NCI-H1417 (cell line): ENCODE measurements at regions not wholly inside any gene's neighbourhood (a gene's known extent, or its start where the extent isn't known, plus 50 kb on each side); places are given as distances from the start of the nearest gene placed in this dataset.
A peak's percentile ranks its signal among the peaks of the same experiment; 100 is the strongest.
"Not testable (repeated sequence)": the region's sequence is repeated elsewhere in the genome, so short reads cannot be mapped to it uniquely, and the experiment has no call there.

Experiments used
- DNase-seq, 3 experiments: peaks; one replicate each; lab custom pipeline; 2025; lab: John Stamatoyannopoulos, UW

DNA sequence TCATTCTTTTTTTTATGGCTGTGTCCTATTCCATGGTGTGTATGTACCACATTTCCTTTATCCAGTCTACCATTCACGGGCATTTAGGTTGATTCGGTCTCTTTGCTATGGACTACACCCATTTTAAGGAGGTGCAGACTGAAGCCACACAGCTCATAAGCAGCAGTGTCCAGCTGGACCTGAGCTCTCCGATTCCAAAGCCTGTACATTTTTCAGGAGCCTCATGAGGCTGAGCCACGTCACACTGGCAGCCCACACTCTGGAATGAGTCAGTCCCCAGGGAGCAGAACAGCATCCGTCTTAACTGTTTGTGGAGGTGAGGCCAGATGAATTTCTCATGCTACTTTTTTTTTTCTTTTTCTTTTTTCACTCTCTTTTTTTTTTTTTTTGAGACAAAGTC is 116.1 kb downstream of the C16orf95 start:
- DNase-seq = no peak

DNA sequence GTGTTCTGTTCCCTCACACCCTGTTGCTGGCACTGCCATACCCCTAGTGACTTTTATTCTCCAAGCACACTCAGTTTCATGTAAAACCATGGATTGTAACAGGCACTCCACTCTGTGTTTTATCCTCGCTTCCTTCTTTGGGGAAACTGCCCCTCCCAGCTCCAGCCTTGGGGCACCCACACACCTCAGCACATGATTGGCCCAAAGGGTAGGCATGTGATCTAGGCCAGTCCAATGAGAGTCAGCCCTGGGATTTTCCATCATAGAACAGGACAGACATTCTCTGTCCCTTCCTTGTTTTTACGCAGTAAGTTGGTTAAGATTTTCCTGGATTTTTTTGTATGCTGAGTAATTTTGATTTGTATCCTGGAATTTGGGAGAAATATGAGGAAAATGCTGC is 115.4 kb downstream of the C16orf95 start:
- no peak for DNase-seq

DNA sequence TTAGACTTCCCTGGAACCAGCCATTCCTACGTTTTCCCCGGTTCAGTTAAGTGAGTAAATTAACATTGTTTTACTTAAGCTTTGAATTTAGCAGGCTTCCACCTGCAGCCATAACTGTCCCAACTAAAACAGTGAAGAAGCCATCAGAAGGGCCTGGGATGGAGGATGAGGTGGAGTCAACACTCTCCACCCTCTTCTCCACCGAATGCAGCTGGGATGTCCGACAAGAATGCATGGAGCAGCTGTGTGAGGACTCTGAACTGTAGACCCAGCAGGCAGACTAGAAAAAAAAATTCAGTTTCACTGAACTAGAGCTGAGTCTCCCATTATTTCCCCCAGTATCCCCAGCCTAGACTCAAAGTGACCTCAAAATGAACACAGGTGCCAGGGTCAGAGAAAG is 114.8 kb downstream of the C16orf95 start:
- no peak for DNase-seq

DNA sequence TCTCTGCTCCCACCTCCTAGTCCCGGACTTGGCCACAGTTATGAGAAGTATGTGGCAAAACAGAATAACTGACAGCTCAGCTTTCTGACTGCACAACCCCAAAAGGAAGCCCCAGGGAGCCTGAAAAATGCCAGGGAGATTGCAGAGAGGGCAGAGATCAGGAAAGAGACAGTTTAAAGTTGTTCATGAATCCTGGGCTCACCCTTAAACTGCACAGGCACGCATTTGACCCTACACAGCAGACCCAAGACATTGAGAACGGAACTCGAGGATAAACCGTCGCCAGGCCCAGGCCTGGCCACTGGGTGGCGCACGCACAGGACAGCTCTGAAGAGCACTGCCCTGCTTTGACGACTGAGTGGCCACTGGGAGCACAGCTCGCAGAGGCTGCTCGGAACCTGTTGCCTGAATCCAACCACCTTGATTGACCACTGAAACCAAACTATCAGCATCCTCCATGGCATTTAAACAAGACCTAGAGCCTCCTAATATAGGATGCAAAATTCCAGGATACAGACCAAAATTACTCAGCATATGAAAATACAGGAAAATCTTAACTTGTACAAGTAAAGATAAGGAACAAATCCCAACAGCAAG is 114.0 kb downstream of the C16orf95 start:
- peak; percentile 5 to 40 (median 10) for DNase-seq

DNA sequence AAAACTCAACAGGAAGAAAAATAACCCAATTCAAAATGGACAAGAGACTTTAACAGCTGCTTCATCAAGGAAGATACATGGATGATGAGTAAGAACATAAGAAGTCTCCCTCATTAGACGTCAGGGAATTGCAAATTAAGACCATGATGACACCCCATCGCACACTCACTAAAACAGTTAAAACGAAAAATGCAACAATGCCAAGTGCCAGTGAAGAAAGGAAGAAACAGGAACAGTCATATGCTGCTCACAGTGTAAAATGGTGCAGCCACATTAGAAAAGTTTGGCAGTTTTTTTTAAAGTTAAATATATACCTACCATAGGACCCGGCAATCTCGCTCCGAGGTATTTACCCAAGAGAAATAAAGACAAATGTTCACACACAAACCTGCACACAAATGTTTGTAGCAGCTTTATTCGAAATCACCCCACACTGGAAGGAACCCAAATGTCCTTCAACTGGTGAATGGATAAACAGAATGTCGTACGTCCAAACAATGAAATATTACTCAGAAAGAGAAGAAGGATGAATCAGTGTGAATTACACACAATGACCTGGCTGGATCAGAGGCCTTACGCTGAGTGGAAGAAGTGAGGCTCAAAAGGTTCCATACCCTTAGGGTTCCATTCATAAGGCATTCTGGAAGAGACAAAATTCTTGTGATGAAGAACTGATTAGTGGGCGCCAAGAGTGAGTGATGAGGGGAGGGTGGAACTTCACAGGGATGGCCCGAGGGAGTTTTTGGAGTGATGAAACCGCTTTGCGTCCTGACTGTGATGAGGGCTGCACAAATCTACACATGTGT is 110.3 kb downstream of the C16orf95 start:
- DNase-seq = no peak

DNA sequence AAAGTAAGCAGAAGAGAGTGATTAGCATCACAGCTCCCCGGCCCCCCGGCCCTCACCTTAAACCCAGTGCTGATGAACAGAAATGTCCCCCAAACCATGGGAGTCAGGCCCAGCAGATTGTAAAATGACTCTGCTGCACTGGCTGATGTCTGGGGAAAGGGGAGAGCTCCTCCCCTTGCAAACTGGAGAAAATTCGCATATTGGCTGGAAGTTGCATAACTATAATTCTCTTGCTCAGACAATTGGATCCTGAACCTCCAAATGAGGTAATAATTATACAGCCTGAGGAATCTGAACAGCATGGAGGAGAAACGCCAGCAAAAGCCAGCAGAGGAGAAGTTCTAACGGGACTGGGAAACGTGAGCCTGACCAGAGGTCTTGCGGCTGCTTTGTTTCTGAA is 109.7 kb downstream of the C16orf95 start:
- no peak for DNase-seq

DNA sequence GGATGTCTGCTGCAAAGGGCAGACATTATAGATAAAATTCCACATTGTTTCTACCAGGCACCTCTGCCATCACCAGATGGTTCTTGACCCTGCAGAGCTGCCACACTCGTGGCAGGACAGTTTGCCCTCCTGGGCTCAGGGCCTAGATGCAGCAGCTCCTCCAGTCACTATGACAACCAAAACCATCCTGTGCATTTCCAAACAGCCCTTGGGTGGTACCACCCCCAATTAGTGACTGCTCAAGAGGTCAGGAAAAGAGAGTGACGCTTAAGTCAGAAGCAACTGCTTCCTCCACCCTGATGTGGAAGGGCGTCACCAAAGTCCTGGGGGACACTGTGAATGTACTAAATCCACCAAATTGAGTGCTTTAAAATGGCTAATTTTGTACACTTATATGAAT is 109.2 kb downstream of the C16orf95 start:
- peak in 1 of 3 experiments; percentile 32 for DNase-seq

DNA sequence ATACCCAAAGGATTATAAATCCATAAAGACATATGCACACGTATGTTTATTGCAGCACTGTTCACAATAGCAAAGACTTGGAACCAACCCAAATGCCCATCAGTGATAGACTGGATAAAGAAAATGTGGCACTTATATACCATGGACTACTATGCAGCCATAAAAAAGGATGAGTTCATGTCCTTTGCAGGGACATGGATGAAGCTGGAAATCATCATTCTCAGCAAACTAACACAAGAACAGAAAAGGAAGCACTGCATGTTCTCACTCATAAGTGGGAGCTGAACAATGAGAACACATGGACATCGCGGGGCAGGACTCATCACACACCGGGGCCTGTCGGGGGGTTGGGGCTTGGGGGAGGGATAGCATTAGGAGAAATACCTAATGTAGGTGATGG is 108.2 kb downstream of the C16orf95 start:
- DNase-seq = not testable (repeated sequence)

DNA sequence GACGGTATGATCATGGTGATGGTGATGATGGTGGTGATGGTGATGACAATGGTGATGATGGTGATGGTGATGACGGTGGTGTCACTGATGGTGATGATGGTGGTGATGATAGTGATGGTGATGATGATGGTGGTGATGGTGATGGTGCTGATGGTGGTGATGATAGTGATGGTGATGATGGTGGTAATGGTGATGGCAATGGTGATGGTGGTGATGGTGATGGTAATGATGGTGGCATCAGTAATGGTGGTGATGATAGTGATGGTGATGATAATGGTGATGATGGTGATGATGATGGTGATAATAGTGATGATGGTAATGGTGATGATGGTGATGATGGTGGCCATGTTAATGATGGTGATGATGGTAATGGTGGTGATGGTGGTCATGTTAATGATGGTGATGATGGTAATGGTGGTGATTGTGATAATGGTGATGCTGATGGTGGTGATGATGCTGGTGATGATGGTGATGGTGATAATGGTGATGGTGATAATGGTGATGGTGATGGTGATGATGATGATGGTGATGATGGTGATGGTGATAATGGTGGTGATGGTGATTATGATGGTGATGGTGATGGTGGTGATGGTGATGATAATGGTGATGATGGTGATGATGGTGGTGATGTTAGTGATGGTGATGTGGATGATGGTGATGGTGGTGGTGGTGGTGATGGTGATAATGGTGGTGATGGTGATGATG is 107.2 kb downstream of the C16orf95 start:
- DNase-seq = no peak

DNA sequence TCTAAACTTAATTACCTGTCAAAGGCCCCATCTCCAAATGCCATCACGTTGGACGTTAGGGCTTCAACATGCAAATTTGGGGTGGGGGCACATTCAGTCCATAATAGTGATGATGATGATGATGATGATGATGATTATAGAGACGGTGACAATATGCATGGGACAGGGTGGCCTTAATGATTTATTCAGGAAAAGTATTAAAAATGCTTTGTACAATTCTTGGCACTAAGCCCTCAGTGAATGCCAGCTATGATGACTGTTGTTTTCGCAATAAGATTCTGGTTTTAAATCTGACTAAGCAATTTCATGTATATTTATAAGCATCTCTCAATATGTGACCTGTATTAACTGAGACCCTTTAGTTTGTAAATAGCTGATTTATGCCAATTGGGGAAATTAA is 106.3 kb downstream of the C16orf95 start:
- no peak for DNase-seq

DNA sequence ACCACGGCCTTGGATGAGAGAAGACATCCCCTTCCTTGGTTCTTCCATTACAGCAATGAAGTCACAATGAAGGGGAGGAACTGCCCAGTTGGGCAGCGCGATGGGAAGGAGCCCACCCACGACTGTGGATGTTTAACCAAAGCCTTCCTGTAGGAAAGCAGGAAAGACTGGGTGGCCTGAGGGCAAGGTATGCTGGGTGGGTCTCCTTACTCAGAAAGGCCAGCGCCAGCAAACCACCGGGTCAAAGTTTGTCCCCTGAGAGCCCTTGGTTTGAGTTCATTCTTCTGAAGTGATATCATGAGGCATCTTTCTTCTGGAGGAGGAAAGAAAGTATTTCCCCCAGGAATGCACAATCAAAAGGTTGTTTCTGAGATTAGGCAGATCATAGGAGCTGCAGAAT is 105.2 kb downstream of the C16orf95 start:
- DNase-seq = no peak

DNA sequence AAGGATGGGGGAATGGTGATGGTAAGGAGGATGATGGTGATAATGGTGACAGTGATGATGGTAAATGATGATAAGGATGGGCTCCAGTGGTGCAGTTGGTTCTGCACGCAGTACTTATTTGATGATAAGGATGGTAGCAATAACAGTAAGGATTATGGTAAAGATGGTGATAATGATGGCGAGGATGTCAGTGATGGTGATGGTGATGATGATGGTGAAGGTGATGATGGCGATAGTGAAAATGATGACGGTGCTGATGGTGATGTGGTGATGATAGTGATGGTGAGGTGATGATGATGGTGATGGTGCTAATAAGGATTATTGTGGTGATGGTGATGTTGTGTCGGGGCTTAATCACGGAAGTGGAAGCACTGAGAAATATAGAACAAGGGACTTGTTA is 103.7 kb downstream of the C16orf95 start:
- DNase-seq = no peak

DNA sequence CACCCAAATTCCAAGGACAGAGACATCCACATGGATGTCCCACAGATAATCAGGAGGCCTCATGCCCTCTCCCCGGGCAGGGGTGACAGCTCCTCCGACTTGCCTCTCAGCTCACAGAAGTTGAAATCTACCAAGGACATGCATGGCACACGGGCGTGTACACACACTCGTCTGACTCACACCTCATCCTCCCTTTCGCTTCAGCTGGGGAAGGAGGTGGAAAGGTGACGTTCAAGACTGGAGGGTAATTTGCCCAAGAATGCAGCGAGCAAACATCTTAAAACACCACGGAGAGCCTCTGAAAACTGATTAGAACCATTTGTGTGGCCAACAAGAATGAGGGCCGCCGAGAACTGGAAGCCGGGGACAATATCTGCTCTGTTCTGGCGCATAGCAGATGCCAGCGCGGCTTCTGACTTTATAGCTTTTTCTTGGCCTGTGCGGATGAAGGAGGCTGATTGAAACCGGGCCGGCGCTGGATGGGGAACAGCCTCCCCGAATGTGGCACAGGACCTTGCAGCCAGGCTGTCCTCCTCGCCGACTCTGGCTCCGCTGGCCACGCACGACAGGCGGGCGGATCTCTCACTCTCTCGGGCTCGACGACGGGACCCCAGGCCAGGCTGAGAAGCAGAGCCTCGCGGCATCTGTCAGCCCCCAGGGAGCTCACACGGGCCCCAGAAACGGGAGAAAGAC is 100.9 kb downstream of the C16orf95 start:
- DNase-seq = no peak

DNA sequence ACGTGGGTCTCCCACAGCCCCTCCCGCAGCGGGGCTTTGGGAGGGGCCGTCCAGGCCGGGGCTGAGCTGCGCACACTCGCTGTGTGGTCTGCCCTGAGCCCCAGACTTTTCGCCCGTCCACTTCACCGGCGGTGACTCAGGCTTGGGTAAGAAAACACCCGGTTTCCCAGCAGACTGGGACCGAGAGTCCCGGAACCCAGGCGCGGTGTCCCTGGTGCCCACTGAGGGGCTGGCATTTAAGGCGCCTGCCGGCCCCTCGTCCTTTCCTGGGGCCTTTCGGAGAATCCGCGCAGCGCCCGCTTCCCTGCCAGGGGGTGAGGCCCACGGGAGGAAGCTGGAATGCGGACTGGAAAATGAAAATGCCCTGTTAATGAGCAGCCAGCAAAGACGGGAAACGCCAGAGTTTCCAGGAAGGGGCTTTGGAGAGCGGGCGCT is 100.3 kb downstream of the C16orf95 start:
- DNase-seq = no peak

DNA sequence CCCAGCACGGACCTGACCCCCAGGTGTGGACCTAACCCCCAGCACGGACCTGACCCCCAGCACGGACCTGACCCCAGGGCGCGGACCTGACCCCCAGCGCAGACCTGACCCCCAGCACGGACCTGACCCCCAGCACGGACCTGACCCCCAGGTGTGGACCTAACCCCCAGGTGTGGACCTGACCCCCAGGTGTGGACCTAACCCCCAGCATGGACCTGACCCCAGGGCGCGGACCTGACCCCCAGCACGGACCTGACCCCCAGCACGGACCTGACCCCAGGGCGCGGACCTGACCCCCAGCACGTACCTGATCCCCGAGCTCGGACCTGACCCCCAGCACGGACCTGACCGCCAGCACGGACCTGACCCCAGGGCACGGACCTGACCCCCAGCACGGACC is 99.4 kb downstream of the C16orf95 start:
- not testable (repeated sequence) for DNase-seq

DNA sequence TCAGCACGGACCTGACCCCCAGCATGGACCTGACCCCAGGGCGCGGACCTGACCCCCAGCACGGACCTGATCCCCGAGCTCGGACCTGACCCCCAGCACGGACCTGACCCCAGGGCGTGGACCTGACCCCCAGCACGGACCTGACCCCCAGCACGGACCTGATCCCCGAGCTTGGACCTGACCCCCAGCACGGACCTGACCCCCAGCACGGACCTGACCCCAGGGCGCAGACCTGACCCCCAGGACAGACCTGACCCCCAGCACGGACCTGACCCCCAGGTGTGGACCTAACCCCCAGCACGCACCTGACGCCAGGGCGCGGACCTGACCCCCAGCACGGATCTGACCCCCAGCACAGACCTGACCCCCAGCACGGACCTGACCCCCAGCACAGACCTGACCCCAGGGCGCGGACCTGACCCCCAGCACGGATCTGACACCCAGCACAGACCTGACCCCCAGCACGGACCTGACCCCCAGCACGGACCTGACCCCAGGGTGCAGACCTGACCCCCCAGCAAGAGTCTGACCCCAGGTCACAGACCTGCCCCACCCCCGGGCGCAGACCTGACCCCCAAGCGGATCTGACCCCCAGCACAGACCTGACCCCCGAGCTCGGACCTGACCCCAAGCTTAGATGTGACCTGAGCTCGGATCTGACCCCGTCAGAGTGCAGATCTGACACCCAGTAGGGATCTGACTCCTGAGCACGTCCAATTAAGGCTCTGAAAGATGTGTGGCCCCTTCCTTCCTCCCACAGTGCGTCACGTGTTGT is 98.7 kb downstream of the C16orf95 start:
- no peak for DNase-seq

DNA sequence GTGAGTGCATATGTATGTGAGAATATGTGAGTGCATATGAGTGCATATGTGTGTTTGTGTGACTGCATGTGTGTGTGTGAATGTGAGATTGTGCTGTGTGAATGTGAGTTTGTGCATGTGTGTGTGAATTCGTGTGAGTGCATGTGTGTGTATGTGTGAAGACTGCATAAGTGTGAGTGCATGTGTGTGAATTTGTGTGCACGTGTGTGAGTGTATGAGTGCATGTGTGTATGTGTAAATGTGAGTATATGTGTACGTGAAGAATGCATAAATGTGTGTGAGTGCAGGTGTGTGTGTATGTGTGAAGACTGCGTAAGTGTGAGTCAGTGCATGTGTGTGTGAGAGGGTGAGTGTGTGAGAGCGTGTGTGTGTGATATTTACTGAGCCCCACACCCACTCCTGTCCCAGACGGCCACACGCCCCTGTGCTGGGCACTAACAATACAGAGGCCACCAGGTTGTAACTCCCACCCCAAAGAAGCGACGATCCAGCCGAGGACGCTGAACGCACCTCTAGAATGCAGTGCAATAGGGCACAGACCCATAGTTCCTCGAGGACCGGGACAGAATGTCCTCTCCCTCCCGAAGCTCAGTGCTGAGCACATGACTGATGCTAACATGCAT is 97.8 kb downstream of the C16orf95 start:
- DNase-seq = no peak

DNA sequence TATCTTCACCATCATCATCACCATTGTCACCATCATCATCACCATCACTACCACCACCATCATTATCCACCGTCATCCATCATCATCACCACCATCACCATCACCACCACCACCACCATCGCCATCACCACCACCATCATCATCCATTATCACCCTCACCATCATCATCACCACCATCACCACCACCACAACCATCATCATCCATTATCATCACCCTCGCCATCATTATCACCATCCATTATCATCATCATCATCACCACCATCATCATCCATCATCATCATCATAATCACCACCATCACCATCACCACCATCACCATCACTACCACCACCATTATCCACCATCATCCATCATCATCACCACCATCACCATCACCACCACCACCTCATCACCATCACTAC is 95.6 kb downstream of the C16orf95 start:
- DNase-seq = no peak

DNA sequence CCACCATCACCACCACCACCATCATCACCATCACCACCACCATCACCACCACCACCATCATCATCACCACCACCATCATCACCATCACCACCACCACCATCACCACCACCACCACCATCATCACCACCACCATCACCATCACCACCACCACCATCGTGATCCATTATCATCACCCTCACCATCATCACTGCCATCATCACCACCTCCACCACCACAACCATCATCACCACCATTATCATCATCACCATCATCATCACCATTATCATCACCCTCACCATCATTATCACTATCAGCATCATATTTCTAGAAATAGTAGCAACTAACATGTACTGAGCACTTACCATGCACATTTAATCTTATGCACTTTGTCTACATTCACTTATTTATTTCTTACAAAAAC is 94.9 kb downstream of the C16orf95 start:
- no peak for DNase-seq

DNA sequence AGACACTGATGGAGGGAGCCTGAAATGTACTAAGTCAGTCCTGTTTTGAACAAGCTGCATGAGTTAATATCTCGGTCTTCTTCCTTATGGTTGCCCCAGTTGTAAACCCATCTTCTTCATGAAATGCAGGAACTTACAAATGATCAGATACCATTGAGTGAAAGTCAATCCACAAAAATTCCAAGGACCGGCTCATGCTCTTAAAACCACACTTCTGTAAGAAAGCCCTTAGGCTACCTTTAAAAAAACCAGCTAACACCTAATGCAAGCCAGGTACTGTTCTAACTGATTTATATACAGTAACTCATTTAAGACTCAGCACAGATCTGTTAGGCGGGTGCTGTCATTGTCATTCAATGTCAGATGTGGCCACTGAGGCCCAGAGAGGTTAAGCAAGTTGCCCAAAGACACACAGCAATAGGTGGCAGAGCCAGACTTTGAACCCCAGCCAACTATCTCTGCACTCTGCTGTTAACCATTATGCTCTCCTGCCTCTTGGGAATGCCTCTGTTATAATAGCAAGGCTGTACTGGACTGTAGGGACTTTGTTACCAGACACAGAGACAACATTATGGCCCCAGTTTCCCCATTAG is 93.4 kb downstream of the C16orf95 start:
- no peak for DNase-seq

DNA sequence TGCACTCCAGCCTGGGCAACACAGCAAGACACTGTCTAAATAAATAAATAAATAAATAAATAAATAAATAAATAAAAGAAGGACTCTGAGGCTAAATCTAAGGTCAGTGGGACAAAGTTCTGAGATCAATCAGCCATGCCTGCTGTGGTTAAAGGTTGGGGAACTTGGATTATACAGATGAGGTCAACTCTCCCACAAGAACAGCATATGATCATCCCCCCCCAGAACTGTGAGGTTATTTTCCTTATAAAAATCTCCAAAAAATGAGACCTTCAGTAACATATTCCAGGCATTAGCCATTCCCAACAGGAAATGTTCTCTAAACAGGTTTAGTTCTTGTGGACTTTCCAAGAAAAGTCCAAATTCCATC is 90.3 kb downstream of the C16orf95 start:
- no peak for DNase-seq
